ENCODE measurements at regions not wholly inside any gene's neighbourhood (a gene's known extent, or its start where the extent isn't known, plus 50 kb on each side); places are given as distances from the start of the nearest gene placed in this dataset.

- Histone ChIP-seq H3K9me3 (ENCODE audit: control insufficient read depth in 2 of 2, low read length in 2 of 2) (no peaks in the 10 kb centered on the region), H3K4me1 (ENCODE audit: control insufficient read depth, insufficient read depth, low read length) (no peaks in the 10 kb centered on the region), H3K4me3 (ENCODE audit: low read length in 2 of 2) (no peak overlapping the region), H3K36me3 (ENCODE audit: control insufficient read depth in 2 of 2, insufficient read depth in 2 of 2, low read length in 2 of 2) (no peaks in the 10 kb centered on the region), H3K9ac (ENCODE audit: low read length in 2 of 2) (no peak overlapping the region), H3K27ac (ENCODE audit: low read length) (no peak overlapping the region), H3K27me3 (ENCODE audit: control insufficient read depth in 1 of 2, insufficient read depth in 2 of 2, low read length in 2 of 2) (no peaks in the 10 kb centered on the region)
These were observed 417.0 kb upstream of the TLE4 start for GRCh38 chr9:79154806-79155205.

GRCh38 chr9:79155308-79155707 is 416.5 kb upstream of the TLE4 start:
- Histone ChIP-seq H3K27ac (ENCODE audit: low read length) (no peak overlapping the region), H3K4me3 (ENCODE audit: low read length in 2 of 2) (no peak overlapping the region), H3K4me1 (ENCODE audit: control insufficient read depth, insufficient read depth, low read length) (no peaks in the 10 kb centered on the region), H3K36me3 (ENCODE audit: control insufficient read depth in 2 of 2, insufficient read depth in 2 of 2, low read length in 2 of 2) (no peaks in the 10 kb centered on the region), H3K9ac (ENCODE audit: low read length in 2 of 2) (no peak overlapping the region), H3K9me3 (ENCODE audit: control insufficient read depth in 2 of 2, low read length in 2 of 2) (no peaks in the 10 kb centered on the region), H3K27me3 (ENCODE audit: control insufficient read depth in 1 of 2, insufficient read depth in 2 of 2, low read length in 2 of 2) (no peaks in the 10 kb centered on the region)

- H3K27me3 ChIP-seq (ENCODE audit: control insufficient read depth in 1 of 2, insufficient read depth in 2 of 2, low read length in 2 of 2) = no peaks in the 10 kb centered on the region
- H3K27ac ChIP-seq (ENCODE audit: low read length) = no peak overlapping the region
- no peaks in the 10 kb centered on the region for H3K4me1 ChIP-seq (ENCODE audit: control insufficient read depth, insufficient read depth, low read length)
- H3K9ac ChIP-seq (ENCODE audit: low read length in 2 of 2) = no peak overlapping the region
- H3K9me3 ChIP-seq (ENCODE audit: control insufficient read depth in 2 of 2, low read length in 2 of 2) = no peaks in the 10 kb centered on the region
- H3K4me3 ChIP-seq (ENCODE audit: low read length in 2 of 2) = no peak overlapping the region
- no peaks in the 10 kb centered on the region for H3K36me3 ChIP-seq (ENCODE audit: control insufficient read depth in 2 of 2, insufficient read depth in 2 of 2, low read length in 2 of 2)
These were observed 408.2 kb upstream of the TLE4 start for GRCh38 chr9:79163544-79163943.

GRCh38 chr9:79164406-79164805 is 407.4 kb upstream of the TLE4 start:
- H3K9ac ChIP-seq (ENCODE audit: low read length in 2 of 2) = no peak overlapping the region
- H3K4me3 ChIP-seq (ENCODE audit: low read length in 2 of 2) = no peak overlapping the region
- no peaks in the 10 kb centered on the region for H3K27me3 ChIP-seq (ENCODE audit: control insufficient read depth in 1 of 2, insufficient read depth in 2 of 2, low read length in 2 of 2)
- no peak overlapping the region for H3K27ac ChIP-seq (ENCODE audit: low read length)
- H3K4me1 ChIP-seq (ENCODE audit: control insufficient read depth, insufficient read depth, low read length) = no peaks in the 10 kb centered on the region
- no peaks in the 10 kb centered on the region for H3K36me3 ChIP-seq (ENCODE audit: control insufficient read depth in 2 of 2, insufficient read depth in 2 of 2, low read length in 2 of 2)
- H3K9me3 ChIP-seq (ENCODE audit: control insufficient read depth in 2 of 2, low read length in 2 of 2) = no peaks in the 10 kb centered on the region

- H3K4me3 ChIP-seq (ENCODE audit: low read length in 2 of 2) = no peak overlapping the region
- no peaks in the 10 kb centered on the region for H3K4me1 ChIP-seq (ENCODE audit: control insufficient read depth, insufficient read depth, low read length)
These were observed 406.6 kb upstream of the TLE4 start for GRCh38 chr9:79165020-79165780.

GRCh38 chr9:79166005-79166404 is 405.8 kb upstream of the TLE4 start:
- no peaks in the 10 kb centered on the region for H3K36me3 ChIP-seq (ENCODE audit: control insufficient read depth in 2 of 2, insufficient read depth in 2 of 2, low read length in 2 of 2)
- H3K4me3 ChIP-seq (ENCODE audit: low read length in 2 of 2) = no peak overlapping the region
- H3K27ac ChIP-seq (ENCODE audit: low read length) = no peak overlapping the region
- no peaks in the 10 kb centered on the region for H3K4me1 ChIP-seq (ENCODE audit: control insufficient read depth, insufficient read depth, low read length)
- H3K9me3 ChIP-seq (ENCODE audit: control insufficient read depth in 2 of 2, low read length in 2 of 2) = peaks cover 4 to 7% of the 10 kb centered on the region in 2 donors
- no peak overlapping the region for H3K9ac ChIP-seq (ENCODE audit: low read length in 2 of 2)
- no peaks in the 10 kb centered on the region for H3K27me3 ChIP-seq (ENCODE audit: control insufficient read depth in 1 of 2, insufficient read depth in 2 of 2, low read length in 2 of 2)

More at GRCh38 chr9:79165020-79165780, 406.6 kb upstream of the TLE4 start:
- Histone ChIP-seq H3K27ac (ENCODE audit: low read length) (no peak overlapping the region), H3K27me3 (ENCODE audit: control insufficient read depth in 1 of 2, insufficient read depth in 2 of 2, low read length in 2 of 2) (no peaks in the 10 kb centered on the region), H3K9ac (ENCODE audit: low read length in 2 of 2) (no peak overlapping the region), H3K9me3 (ENCODE audit: control insufficient read depth in 2 of 2, low read length in 2 of 2) (peaks cover 4% of the 10 kb centered on the region in 2 donors), H3K36me3 (ENCODE audit: control insufficient read depth in 2 of 2, insufficient read depth in 2 of 2, low read length in 2 of 2) (no peaks in the 10 kb centered on the region)

GRCh38 chr9:79170643-79171042 is 401.1 kb upstream of the TLE4 start:
- Histone ChIP-seq H3K4me3 (ENCODE audit: low read length in 2 of 2) (no peak overlapping the region), H3K27ac (ENCODE audit: low read length) (no peak overlapping the region), H3K4me1 (ENCODE audit: control insufficient read depth, insufficient read depth, low read length) (no peaks in the 10 kb centered on the region), H3K36me3 (ENCODE audit: control insufficient read depth in 2 of 2, insufficient read depth in 2 of 2, low read length in 2 of 2) (no peaks in the 10 kb centered on the region), H3K27me3 (ENCODE audit: control insufficient read depth in 1 of 2, insufficient read depth in 2 of 2, low read length in 2 of 2) (no peaks in the 10 kb centered on the region), H3K9ac (ENCODE audit: low read length in 2 of 2) (no peak overlapping the region), H3K9me3 (ENCODE audit: control insufficient read depth in 2 of 2, low read length in 2 of 2) (peaks cover 4 to 7% of the 10 kb centered on the region in 2 donors)

GRCh38 chr9:79173932-79174331 is 397.8 kb upstream of the TLE4 start:
- Histone ChIP-seq H3K36me3 (ENCODE audit: control insufficient read depth in 2 of 2, insufficient read depth in 2 of 2, low read length in 2 of 2) (no peaks in the 10 kb centered on the region), H3K4me3 (ENCODE audit: low read length in 2 of 2) (no peak overlapping the region), H3K9ac (ENCODE audit: low read length in 2 of 2) (no peak overlapping the region), H3K27me3 (ENCODE audit: control insufficient read depth in 1 of 2, insufficient read depth in 2 of 2, low read length in 2 of 2) (no peaks in the 10 kb centered on the region), H3K9me3 (ENCODE audit: control insufficient read depth in 2 of 2, low read length in 2 of 2) (peaks cover 4 to 7% of the 10 kb centered on the region in 2 donors), H3K4me1 (ENCODE audit: control insufficient read depth, insufficient read depth, low read length) (no peaks in the 10 kb centered on the region), H3K27ac (ENCODE audit: low read length) (no peak overlapping the region)

GRCh38 chr9:79176014-79176697 is 395.6 kb upstream of the TLE4 start:
- H3K36me3 ChIP-seq (ENCODE audit: control insufficient read depth in 2 of 2, insufficient read depth in 2 of 2, low read length in 2 of 2) = no peaks in the 10 kb centered on the region
- no peaks in the 10 kb centered on the region for H3K4me1 ChIP-seq (ENCODE audit: control insufficient read depth, insufficient read depth, low read length)
- no peak overlapping the region for H3K4me3 ChIP-seq (ENCODE audit: low read length in 2 of 2)
- H3K9me3 ChIP-seq (ENCODE audit: control insufficient read depth in 2 of 2, low read length in 2 of 2) = no peaks in the 10 kb centered on the region
- no peak overlapping the region for H3K9ac ChIP-seq (ENCODE audit: low read length in 2 of 2)
- H3K27ac ChIP-seq (ENCODE audit: low read length) = no peak overlapping the region
- no peaks in the 10 kb centered on the region for H3K27me3 ChIP-seq (ENCODE audit: control insufficient read depth in 1 of 2, insufficient read depth in 2 of 2, low read length in 2 of 2)

GRCh38 chr9:79184831-79185230 is 386.9 kb upstream of the TLE4 start:
- peaks cover 0 to 2% of the 10 kb centered on the region in 2 donors for H3K9me3 ChIP-seq (ENCODE audit: control insufficient read depth in 2 of 2, low read length in 2 of 2)
- no peak overlapping the region for H3K9ac ChIP-seq (ENCODE audit: low read length in 2 of 2)
- no peaks in the 10 kb centered on the region for H3K36me3 ChIP-seq (ENCODE audit: control insufficient read depth in 2 of 2, insufficient read depth in 2 of 2, low read length in 2 of 2)
- H3K27ac ChIP-seq (ENCODE audit: low read length) = no peak overlapping the region
- no peaks in the 10 kb centered on the region for H3K27me3 ChIP-seq (ENCODE audit: control insufficient read depth in 1 of 2, insufficient read depth in 2 of 2, low read length in 2 of 2)
- H3K4me3 ChIP-seq (ENCODE audit: low read length in 2 of 2) = no peak overlapping the region
- no peaks in the 10 kb centered on the region for H3K4me1 ChIP-seq (ENCODE audit: control insufficient read depth, insufficient read depth, low read length)

- Histone ChIP-seq H3K9ac (ENCODE audit: low read length in 2 of 2) (no peak overlapping the region), H3K9me3 (ENCODE audit: control insufficient read depth in 2 of 2, low read length in 2 of 2) (peaks cover 0 to 2% of the 10 kb centered on the region in 2 donors), H3K27ac (ENCODE audit: low read length) (no peak overlapping the region), H3K4me3 (ENCODE audit: low read length in 2 of 2) (no peak overlapping the region), H3K36me3 (ENCODE audit: control insufficient read depth in 2 of 2, insufficient read depth in 2 of 2, low read length in 2 of 2) (no peaks in the 10 kb centered on the region), H3K4me1 (ENCODE audit: control insufficient read depth, insufficient read depth, low read length) (no peaks in the 10 kb centered on the region), H3K27me3 (ENCODE audit: control insufficient read depth in 1 of 2, insufficient read depth in 2 of 2, low read length in 2 of 2) (no peaks in the 10 kb centered on the region)
These were observed 385.9 kb upstream of the TLE4 start for GRCh38 chr9:79185866-79186265.
